ENCODE measurements at regions not wholly inside any gene's neighbourhood (a gene's known extent, or its start where the extent isn't known, plus 50 kb on each side); places are given as distances from the start of the nearest gene placed in this dataset.
A peak's percentile ranks its signal among the peaks of the same experiment; 100 is the strongest.

DNA sequence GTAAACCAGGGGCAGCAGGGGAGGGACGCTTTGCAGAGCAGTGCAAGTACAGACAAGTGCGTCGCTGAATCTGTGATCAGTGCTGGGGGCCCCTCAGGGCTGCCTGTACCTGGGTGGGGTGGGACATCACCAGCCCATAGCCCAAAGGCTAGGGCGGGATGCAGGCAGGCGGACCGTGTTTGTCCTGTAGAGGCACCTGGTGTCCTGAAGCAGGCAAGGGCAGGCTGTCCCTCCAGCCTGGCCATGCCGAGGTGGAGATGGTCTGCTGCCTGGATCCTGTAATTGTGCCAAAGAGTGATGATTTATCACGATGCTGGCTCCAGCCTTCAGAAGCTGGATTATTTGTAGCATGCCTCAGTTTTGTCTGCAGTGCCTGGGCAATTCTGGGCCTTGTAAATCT lies 137.9 kb upstream of the GSE1 start:
- DNase-seq (ENCODE audit: low read depth) = no peak

DNA sequence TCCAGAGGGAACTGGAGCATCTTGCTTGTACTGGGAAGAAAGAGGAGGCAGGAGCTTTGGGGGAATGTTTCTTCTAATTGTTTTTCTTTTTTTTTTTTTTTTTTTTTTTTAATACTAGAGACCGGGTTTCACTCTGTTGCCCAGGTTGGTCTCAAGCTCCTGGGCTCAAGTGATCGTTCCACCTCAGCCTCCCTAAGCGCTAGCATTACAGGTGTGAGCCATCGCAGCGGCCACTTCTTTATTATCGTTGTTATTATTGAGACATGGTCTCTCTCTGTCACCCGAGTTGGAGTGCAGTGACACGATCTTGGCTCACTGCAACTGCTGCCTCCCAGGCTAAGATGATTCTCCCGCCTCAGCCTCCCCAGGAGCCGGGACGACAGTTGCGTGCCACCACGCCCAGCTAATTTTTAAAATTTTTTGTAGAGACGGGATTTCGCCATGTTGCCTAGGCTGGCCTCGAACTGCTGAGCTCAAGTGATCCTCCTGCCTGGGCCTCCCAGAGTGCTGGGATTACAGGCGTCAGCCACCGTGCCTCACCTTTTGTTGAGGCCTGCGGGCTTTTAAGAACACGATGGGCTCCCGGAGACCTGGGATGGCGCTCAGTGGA lies 137.3 kb upstream of the GSE1 start:
- DNase-seq (ENCODE audit: low read depth) = no peak

GRCh38 chr16:85476389-85476788 lies 136.7 kb upstream of the GSE1 start:
- no peak for DNase-seq (ENCODE audit: low read depth)

- no peak for DNase-seq (ENCODE audit: low read depth)
Observed at GRCh38 chr16:85477801-85478363, 135.2 kb upstream of the GSE1 start.

DNA sequence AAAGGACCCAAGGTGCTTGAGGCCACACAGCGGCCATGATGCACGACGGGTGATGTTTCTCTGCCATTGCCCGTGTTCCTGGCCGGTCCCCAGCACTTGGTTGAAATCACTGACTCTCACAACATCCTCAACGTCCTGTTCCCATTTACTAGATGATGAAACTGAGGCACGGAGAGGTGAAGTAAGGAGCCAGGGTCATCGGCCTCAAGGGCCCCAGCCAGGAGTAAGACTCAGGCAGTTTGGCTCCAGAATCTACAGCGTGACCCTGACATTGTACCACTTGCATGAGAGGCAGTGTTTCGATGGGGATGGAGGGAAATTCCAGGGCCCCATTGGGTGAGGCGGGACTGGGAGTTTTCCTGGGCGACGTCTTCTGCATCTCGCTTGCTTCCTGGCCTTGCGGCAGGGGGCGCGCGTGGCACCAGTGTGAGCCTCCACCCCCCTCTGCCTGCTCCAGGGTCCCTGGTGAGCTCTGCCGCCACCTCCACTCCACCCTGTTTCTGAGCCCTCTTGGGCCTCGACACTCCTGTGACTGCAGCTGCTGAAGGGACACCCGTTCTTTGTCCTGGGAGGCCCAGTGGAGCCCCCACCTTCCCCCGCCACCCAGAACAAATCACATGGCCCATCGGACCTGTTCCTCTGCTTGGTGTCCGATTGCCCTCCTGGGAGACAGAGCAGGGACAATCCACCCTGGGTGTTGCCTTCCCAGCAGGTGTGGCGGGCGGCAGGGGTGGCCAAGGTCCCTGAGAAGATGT lies 133.0 kb upstream of the GSE1 start:
- no peak for DNase-seq (ENCODE audit: low read depth)

DNA sequence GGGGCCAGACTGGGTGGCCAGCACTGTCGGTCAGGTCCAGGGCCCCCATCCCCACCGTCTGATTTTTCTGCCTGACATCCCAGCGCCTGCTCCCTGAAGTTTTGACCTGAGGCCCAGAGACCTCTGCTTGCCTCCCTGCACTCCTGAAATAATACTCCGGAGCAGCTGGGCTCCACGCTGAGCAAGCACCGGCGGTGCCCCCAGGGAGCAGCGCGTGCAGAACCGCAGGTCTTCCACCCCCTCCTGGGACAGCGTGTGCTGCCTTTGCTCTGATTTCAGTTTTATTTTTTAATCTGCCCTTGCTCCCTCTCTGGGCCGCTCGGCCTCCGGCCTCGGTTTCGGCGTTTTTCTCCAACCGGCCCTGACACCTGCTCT lies 132.4 kb upstream of the GSE1 start:
- DNase-seq (ENCODE audit: low read depth) = no peak

GRCh38 chr16:85481206-85481605 lies 131.9 kb upstream of the GSE1 start:
- no peak for DNase-seq (ENCODE audit: low read depth)

- DNase-seq (ENCODE audit: low read depth) = no peak
Observed at GRCh38 chr16:85481738-85482137, 131.4 kb upstream of the GSE1 start.

GRCh38 chr16:85483424-85483823 lies 129.7 kb upstream of the GSE1 start:
- no peak for DNase-seq (ENCODE audit: low read depth)

DNA sequence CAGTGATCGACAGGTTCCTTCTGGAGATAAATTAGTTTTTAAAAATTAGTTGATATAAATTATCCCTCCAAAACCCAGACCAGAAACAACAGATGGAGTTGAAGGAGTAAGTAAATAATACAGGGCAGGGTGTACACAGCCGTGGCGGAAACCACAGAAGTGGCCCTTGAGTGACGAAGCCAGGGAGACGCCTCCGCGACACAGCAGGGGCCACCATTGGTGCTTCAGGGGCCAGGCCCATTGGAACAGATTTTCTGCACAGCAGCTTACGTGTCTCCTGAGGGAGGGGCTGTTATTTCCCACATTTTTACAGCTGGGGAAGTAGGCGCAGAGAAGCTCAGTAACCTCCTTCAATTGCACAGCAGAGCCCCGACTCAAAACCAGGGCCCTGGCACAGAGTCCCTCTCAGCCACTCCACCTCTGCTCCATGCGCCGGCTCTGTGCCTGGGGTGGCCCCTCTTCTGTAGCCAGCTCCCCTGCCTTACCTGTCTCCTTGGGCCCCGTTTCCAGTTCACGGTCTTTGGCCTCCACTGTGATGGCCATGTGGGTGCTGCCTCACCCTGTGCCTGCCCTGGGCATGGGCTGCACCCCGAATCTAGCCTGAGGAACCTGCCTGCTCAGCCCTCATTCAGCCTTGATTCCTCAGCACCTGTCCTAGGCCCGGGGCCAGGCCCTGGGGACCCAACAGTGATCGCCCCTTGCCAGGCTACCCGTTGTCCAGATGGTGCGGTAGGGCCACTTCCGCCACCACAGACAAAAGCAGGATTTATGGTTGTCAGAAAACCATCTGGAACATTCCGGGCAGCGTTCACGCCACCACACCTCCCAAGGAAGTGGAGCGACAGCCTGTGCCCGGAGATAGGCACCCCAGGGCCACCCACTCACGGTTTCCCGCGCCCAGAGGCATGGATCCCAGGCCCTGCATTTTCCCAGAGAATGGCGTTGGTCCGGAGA lies 128.5 kb upstream of the GSE1 start:
- DNase-seq (ENCODE audit: low read depth) = no peak

- no peak for DNase-seq (ENCODE audit: low read depth)
Observed at GRCh38 chr16:85485379-85485778, 127.7 kb upstream of the GSE1 start.

GRCh38 chr16:85486256-85486915 lies 126.7 kb upstream of the GSE1 start:
- no peak for DNase-seq (ENCODE audit: low read depth)

- DNase-seq (ENCODE audit: low read depth) = no peak
Observed at GRCh38 chr16:85488414-85488813, 124.7 kb upstream of the GSE1 start.

- no peak for DNase-seq (ENCODE audit: low read depth)
Observed at GRCh38 chr16:85490407-85491057, 122.6 kb upstream of the GSE1 start.

GRCh38 chr16:85491058-85491771 lies 121.9 kb upstream of the GSE1 start:
- DNase-seq (ENCODE audit: low read depth) = peak; percentile 14

GRCh38 chr16:85491798-85492294 lies 121.3 kb upstream of the GSE1 start:
- no peak for DNase-seq (ENCODE audit: low read depth)

GRCh38 chr16:85492295-85492864 lies 120.7 kb upstream of the GSE1 start:
- DNase-seq (ENCODE audit: low read depth) = no peak

DNA sequence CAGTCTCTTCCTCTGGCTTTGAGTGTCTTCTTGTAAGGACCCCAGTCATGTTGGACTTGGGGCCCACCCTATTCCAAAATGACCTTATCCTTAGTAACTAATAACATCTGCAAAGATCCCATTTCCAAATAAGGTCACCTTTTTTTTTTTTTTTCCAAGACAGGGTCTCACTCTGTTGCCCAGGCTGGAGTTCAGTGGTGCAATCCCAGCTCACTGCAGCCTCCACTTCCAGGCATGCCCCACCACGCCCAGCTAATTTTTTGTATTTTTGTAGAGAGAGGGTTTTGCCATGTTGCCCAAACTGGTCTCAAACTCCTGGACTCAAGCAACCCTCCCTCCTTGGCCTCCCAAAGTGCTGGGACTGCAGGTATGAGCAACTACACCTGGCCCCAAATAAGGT lies 118.8 kb upstream of the GSE1 start:
- no peak for DNase-seq (ENCODE audit: low read depth)

GRCh38 chr16:85495259-85495658 lies 117.9 kb upstream of the GSE1 start:
- no peak for DNase-seq (ENCODE audit: low read depth)

- DNase-seq (ENCODE audit: low read depth) = no peak
Observed at GRCh38 chr16:85495823-85496538, 117.1 kb upstream of the GSE1 start.
